ENCODE measurements at regions not wholly inside any gene's neighbourhood (a gene's known extent, or its start where the extent isn't known, plus 50 kb on each side); places are given as distances from the start of the nearest gene placed in this dataset.

DNA sequence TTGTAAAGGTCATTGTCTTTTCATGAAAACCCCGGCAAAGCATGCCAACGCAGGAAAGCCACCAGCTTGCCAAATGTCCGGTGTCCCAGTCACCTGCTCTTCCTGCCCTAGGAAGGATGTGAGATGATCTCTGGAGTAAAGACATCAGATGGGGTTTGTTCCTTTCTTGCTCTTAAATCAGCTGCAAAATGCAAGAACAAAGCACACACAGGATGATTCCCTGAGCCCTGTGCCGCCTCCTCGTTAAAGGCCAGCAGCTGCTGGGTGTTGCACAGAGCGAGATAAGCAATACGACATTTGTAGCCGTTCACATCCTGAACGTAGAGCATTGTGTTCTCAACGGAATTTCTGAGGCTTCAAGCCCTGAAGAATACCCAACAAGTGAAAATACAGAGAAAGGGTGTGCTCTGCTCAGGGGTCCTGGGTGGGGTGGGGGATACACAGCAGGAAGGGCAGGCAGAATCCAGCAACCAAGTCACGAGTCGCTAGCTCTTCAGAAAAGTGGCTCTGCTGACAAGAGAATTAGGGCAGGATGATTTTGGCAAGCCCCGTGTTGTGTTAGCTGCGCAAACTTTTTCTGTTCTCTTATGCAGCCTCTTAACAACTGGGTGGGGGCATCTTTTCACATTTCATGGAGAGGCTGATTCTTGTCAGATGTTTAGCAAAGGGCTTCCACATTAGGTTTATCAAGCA, 229.2 kb upstream of the MAP3K1 start:
- peak in 1 of 2 experiments; percentile 30 for DNase-seq

DNA sequence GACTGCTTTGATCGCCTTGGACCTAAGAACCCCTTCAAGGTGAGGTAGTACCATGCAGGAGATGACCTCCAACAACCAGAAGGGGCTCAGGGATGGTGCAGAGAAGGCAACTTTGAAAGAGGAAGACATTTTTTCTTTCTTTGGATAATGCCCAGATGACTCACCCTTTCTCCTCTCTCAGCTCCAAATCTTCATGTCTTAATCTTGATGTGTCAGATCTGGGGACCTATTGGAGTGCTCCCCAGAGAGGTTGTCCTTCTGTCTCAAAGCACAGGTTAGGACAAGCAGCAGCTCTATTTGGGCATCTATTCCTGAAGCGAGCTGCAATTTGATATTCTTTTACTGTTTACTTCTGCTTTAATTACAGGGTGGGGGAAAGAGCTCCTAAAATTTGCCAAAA, 229.9 kb upstream of the MAP3K1 start:
- no peak for DNase-seq

DNA sequence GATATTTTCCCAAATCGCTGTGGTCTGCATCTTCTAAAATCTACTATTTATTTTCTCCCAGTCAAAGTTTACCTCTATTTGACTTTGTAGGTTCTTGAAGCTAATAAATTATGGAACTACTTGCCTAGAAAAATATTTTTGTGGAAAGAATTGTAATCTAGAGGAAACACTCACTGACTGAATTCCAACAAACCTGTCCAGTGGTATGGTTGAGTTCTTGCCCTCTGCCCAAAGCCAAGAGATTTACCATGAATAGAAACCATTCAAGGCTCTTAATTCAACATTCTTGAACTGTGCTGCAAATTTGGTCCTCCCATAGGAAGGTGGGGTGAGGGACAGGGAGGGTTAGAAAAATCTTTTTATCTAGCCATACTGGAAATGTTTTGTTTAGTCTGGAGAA, 233.9 kb upstream of the MAP3K1 start:
- no peak for DNase-seq

DNA sequence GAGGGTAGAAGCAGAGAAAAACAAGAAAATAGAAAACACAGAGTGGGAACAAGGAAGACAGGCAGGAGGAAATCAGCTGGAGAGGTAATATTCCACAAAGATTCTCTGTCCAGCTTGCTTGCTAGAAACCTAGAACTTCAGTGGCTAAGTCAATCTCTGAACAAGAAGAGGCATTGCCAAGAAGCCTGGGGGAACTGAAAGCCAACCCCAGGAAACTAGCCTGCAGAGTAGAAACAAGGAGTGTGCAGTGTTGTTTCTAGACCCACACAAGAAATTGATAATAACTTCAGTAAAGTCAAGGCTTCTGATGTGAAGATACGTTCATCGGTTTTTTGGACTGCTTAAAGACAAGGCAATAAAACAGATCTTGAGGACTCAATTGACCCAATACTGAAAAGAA, 234.5 kb upstream of the MAP3K1 start:
- no peak for DNase-seq

DNA sequence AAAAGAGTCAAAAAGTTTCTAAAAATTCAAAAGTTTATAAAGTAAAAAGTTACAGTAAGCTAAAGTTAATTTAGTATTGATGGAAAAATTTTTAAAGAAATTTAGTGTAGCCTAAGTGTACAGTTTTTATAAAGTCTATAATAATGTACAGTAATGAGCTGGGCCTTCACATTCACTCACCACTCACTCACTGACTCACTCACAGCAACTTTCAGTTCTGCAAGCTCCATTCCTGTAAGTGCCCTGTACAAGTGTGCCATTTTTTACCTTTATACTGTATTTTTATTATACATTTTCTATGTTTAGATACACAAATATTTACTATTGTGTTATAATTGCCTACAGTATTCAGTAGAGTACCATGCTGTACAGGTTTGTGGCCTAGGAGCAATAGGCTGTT, 239.5 kb upstream of the MAP3K1 start:
- DNase-seq: no peak

DNA sequence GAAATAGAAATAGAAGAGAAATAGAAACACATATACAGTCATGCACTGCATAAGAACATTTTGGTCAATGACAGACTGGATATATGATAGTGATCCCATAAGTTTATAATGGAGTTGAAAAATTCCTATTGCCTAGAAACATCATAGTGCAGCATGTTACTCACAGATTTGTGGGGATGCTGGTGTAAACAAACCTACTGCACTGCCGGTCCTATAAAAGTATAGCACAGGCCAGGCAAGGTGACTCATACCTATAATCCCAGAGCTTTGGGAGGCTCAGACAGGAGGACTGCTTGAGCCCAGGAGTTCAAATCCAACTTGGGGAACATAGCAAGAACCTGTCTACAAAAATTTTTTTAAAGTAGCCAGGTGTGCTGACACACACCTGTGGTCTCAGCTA, 240.6 kb upstream of the MAP3K1 start:
- no peak for DNase-seq

DNA sequence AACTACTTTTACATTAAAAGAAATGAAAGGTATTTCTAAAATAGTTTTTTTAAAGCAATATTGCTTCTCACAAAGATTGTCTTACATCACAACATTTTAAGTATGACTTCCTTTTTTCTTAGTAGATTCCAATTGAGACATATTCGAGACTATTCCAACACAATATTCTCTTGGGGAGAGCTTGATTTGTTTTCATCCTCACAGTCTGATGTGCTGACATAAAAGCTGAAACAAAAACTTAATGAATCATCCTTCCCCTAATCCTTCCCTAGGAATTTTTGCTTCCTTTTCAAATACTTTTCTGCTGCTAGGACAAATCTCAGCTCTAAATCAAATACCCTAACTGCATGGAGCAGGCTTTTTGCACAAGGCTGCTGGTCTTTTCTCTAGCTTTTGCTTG, 245.8 kb upstream of the MAP3K1 start:
- DNase-seq: no peak

DNA sequence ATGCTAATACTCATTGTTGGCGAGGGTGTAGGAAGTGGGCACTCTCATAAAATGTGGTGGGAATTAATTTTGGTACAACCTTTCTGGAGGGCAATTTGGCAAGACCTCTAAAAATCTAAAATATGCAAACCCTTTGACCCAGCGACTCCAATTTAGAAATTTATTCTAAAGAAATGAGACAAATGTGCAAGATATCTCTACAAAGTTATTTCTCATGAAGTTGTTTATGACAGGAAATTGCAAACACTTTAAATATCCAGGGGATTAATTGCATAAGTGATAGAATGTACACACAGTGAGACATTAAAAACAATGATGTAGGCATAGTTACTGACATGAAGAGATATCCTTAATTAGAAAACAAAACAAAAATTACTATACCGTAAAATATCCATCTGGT, 246.3 kb upstream of the MAP3K1 start:
- no peak for DNase-seq

DNA sequence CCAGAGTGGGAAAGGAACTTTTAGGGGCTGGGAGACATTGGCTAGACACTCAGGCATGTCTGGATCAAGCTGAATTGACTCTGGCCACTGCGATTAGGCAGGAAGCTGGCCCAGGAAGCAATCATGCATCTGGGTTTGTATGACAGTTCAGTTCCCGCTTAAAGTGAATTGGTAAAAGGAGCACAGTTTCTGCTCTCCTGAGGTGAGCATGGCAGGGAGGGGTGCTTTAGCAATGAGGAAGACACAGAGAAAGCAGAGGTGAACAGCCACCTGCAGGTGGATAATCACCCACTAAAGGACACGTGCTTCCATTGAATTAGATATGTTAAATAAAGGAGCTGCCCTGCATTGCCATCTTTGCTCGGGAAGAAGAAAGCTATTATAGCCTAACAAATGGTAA, 248.1 kb upstream of the MAP3K1 start:
- no peak for DNase-seq

DNA sequence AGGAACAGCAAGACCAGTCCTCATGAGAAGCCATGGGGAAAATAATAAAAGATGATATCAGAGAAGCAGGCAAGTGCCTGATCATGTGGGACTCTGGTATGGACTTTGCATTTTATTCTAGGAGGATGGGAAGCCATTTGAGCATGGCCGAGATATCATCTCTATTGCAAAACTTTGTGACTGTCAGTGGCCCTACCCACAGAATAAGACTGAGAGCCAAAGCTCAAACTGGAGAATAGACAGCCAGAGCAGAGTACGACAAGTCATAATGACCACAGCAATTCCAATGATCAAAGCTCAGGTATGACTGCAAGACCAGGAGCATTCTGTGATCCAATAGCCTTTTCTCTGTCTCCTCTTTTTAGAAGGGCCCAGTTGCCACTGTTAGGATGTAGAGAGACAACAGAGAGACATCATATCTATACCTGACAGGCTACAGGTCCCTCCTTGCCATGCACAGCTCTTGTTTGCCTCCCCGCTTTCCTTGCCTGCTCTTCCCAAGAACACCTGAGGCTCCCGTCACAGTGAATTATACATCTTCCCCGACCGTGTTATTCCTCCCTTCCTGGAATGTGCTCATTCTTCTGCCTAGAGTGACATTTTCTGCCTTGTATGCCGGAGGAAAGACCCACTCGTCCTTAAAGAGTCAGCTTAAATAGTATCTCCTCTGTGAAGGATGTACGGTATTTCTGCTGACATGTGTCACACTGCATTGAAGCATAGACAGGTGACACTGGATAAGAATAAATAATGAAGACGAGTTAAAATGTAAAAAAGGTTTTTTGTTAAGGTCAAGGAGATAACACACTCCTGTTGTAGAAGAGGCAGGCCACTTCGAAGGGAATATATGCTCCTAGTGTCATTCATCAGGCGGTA, 248.7 kb upstream of the MAP3K1 start:
- no peak for DNase-seq

DNA sequence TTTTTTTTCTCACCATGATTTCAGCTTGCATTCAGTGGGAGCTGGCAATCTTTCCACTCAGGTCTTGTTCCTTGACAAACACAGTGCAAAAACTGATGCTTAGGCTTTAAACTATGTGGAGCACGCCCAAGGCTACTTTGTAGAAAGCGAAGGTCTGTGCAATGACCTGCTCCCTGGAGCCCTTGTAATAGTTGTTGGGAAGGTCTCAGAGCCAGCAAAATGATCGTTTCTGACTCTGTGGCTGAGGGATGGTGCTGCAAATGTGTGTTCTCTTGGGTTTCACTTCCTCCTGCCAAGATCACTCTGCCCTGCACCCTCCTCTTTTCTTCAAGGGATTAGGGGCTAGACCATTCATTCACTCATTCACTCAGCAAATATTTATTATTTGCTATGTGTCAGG, 249.7 kb upstream of the MAP3K1 start:
- no peak for DNase-seq

DNA sequence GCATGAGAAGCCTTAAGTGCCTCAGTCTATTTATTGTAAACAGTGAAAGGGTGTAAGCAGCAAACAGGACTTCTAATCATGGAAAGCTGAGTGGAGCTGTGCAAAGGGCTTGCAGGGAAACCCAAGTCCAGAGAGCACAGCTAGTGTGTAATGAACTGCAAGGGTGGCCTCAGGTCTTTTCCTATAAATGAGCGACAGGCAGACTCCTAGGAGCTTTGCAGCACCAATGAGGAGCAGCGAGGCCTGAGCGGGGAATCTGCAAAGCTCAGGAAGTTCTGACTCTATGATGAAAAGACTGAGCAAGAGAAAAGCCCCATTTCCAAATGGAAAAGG, 250.1 kb upstream of the MAP3K1 start:
- DNase-seq: no peak

DNA sequence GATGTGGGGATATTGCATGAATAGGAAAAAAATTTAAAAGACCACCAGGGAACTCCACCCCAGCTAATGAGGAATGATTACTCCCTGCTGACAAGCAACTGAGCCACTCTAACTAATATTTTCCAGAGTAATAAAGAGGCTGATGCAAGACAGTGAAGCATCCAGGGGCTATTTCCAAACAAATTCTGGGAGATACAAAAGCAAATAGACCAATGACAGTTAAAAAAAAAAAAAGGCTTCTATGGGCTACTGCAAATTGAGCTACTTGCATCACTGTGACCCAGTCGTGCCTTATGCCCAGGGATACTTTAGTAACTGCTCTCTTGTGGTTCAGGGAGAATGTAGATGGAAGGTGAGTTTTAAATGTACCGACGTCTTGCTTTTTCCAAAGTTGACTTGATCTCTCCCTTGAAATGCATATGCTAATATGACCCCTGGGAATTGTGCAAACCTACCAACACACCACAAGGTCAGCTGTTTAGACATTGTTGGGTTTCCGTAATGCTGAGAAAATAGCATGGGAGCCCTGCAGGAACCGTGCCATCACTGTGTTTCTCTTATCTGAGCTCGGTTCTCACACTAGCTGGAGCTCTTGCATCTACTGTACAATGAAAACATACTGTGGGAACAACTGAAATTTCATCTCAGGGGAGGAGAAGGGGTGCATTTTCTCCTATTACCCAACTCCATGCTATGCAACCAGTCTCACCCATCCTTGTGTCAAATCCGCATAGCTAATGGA, 250.6 kb upstream of the MAP3K1 start:
- DNase-seq: no peak

DNA sequence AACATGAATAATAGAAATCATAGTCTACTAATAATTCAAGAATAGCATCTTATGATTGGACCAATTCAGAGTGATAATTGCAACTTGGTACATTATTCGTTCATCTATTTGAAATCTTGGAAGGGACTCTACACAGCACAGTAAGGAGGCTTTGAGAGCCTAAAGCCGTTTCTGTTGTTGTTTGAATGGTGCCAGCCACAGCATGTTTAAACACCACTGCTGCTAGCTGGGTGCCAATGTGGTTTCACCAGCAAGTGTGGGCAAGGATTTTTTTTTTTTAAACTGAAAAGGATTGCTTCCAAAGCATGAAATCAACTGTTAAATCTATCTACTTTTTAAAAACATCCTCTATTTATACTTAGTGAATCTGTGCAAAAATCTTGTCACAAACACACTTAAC, 253.9 kb upstream of the MAP3K1 start:
- no peak for DNase-seq

DNA sequence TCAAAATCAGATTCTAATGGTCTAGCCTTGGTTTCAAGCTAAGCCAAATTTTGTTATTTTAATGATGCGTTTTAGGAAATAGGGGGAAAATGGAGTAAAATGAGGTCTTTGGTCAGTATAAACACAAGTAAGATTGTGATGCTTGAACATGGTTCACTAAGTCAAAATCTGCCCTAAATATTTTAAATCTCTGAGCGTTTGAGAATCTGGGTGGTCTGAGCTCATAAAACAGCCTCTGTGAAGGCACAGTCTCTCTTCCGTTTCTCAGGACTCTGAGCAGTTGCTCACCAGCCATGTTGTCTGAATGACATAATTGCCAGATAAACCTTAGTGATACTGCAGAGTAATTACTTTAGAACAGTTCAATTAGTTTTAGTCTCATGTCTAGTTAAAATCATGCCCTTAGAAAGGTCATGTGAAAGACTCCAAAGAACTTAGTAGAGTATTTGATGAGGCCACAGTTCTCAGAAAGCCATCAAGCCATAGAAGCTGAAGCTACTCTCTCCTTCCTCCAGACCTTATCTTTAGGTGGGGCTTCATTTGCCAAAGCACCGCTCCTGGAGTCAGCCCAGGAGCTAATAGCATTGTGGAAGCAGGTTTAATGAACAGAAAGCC, 257.1 kb upstream of the MAP3K1 start:
- DNase-seq: no peak

DNA sequence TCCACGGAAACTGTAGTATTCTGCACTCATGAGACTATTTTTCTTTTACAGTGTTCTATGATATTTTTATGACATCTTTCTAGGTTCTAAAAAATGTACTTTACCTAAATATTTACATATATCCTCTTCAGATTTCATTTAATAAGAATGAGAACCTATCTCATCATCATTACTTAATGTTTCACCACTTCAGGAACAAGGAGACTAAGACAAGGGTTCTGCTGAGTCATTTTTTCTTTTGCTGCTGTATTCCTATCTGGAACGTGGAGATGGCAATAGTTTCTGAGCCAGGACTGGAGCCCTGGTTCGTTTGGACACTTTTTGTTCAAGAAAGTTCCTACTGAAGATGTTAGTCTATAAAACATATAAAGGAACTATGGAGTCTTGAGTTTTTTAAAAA, 258.2 kb upstream of the MAP3K1 start:
- no peak for DNase-seq

DNA sequence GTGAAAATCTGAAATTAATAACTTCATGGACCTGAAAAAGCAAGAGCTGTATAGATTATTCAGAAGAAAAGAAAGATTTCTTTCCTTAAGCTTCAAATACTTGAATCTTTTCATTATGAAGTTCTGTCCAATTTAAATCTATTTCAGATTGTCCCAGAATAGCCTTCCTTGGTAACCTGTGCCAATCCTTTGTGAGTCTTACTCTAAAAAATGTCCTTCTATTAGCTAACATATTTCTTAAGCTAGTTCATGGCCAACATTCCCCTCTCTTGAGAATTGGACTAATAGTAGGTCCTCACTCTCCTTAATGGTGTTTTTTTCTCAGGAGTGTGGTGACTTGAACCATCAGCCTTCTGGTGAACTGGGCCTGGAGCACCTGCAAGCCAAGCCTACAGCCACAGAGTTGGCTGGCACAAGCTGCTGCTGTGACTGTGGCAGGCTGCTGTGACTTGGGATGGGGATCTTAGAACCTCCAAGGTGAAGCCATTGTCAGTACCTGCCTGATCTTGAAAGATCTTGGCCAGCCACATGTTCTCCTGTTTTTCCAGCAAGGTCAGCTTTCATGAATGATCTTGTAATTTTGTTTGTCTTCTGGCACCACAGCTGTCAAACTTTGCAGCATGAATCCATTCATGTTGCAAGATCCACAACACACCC, 262.6 kb upstream of the MAP3K1 start:
- no peak for DNase-seq

DNA sequence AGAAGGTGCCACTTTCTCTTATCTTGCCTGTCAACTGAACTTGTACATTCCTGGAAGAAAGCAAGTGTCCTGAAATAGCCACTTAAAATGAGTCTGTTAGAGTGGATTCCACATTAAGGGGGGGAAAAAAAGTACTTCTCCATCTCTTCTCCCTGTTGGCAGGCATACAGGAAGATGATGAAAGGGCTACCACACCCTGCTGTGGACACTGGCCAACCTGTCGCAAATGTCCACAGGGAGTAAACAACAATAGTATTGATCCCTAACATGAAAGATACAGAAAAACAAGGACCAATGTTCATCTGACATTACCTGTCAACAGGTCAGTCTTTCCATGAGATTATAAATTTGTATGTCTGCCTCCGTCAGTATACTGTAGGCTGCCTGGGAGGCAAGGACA, 265.1 kb upstream of the MAP3K1 start:
- no peak for DNase-seq

DNA sequence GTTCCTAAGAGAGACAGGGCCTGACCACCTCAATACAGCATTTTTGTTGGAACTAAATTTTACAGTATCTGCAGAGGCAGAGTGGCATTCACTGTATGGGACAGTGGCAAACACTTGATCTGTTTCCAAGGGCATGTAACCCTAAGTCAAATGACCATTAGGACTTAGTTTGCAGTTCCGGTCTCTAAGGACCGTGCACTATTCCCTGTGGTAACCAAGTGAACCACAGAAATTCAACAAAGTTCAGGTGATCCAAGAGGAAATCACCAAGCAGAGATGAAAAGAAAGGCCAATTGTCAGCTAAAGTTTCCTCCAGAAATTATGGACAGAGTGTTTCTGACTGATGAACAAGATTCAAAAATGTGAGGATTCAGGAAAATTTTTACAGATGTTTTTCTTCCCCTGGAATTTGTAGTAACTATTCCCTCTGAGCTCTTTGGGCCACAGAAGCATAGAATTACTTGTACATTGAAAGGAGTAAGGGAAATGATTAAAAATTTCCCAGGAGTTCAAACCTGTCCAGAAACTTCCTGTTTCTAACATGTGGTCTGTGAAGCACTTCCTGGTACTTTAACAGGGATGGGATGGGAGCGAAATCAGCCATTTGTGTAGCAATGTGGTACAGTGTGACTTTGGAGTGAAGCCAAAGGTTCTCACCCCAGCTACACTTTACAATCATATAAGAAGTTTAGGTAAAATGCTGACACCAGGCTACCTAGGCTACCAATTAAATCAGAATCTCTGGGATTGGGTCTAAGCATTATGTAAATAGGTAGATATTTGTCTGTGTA, 266.1 kb upstream of the MAP3K1 start:
- no peak for DNase-seq

DNA sequence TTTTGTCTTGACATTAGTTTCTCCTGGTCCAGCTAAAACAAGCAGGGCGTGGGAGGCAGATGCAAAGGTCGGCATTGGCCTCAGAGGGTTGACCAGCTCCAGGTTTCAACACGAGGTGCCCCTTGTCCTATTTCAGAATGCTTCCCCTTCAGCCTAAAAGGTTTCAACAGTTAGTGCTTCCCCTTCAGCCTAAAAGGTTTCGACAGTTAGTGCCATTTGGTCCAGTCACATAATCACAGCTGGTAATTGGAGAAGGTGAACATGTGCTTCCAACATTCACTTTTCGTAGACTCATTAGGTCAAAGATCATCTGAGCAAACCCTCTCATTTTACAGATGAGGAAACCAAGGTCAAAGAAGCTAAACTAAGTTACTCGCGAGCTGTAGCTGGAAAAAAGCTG, 270.3 kb upstream of the MAP3K1 start:
- DNase-seq: no peak

DNA sequence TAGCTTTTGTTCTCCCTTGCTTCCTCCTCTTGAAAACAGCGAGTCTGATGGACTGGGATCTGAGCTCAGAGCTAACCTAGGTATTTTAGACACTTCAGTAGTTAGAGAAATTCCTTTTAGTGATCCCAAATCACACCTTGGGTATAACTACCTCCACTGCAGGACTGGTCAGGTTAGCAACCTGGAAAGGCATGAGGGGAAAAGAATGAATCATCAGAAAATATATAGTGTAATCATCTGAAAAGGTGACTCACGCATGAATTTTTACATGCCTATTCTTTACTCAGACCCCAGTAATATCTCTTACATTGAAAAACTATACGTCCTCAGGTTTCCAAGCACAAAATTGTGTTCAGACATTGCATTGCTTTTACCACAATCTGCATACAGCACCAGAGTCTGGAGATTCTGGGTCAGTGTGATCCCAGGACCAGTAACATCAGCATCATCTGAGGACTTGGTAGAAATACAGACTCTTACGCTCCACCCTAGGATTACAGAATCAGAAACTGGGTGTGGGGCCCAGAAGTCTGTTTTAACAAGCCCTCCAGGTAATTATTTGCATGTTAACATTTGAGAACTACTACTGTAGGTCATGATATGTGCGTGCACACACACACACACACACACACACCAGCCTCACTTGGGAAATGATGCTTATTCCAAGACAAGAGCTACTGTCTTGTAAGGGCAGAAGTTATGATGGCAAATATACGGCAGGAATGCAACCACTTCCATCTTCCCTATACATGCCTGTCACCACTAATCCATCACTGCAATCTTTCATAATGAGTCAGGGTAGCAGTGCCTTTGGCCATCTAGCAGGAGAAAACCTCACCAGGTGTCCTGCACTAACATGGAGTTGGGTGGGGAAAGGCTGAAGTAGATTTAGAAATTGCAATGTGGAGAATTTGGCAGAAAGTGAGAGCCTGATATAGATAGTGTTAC, 271.6 kb upstream of the MAP3K1 start:
- no peak for DNase-seq
